Panc1 (cell line): ENCODE measurements at regions not wholly inside any gene's neighbourhood (a gene's known extent, or its start where the extent isn't known, plus 50 kb on each side); places are given as distances from the start of the nearest gene placed in this dataset.
"Not testable (repeated sequence)": the region's sequence is repeated elsewhere in the genome, so short reads cannot be mapped to it uniquely, and the experiment has no call there.

Experiments used
- ATAC-seq: fragments of 200-7000 bp; cut with Tn5 transposase; 2 replicates; pipeline ENCODE4 v1.9.1; 2020; ENCODE audit warnings: mild to moderate bottlenecking, moderate library complexity
- BruUV-seq: library from RNA; stranded (reverse); fragments of 400-500 nt; replicated peaks from 2 replicates; lab custom pipeline; 2021; lab: Mats Ljungman, UMichigan
- CTCF ChIA-PET: fragments of 300-600 bp; sonication (Branson Sonifier 250); formaldehyde crosslinking; loops from one replicate; lab custom pipeline; 2022; ENCODE audit warnings: antibody characterized with exemption; lab: Charles Lee
- POLR2A ChIA-PET: fragments of 300-600 bp; sonication (Branson Sonifier 250); formaldehyde crosslinking; loops from one replicate; lab custom pipeline; 2022; ENCODE audit warnings: antibody characterized with exemption; lab: Charles Lee
- DNase-seq: peaks from one replicate; pipeline ENCODE4 v3.0.0-alpha.2; 2010; ENCODE audit warnings: low read depth, low spot score
- H3K27ac ChIP-seq: 2 replicates; pipeline ENCODE4 v1.5.1; 2011; ENCODE audit warnings: mild to moderate bottlenecking, low read length, inconsistent platforms
- H3K27me3 ChIP-seq: fragments of 200-500 bp; sonication (Bioruptor generic); 2 replicates; pipeline ENCODE4 v1.6.0; 2014; ENCODE audit warnings: low read length, inconsistent platforms; ENCODE audit not compliant: control insufficient read depth, insufficient read depth
- H3K36me3 ChIP-seq: fragments of 200-500 bp; sonication (Bioruptor generic); 2 replicates; pipeline ENCODE4 v1.5.1; 2014; ENCODE audit warnings: inconsistent platforms, mild to moderate bottlenecking, low read length, moderate library complexity; ENCODE audit not compliant: control insufficient read depth, insufficient read depth
- H3K4me1 ChIP-seq: 2 replicates; pipeline ENCODE4 v1.5.1; 2011; ENCODE audit warnings: inconsistent platforms, mild to moderate bottlenecking, low read length, moderate library complexity; ENCODE audit not compliant: control insufficient read depth, insufficient read depth
- H3K4me3 ChIP-seq, 2 experiments: 2 replicates each; pipeline ENCODE4 v1.5.1; 2011 to 2012; ENCODE audit warnings: low read depth in 2 of 2, low read length in 2 of 2, mild to moderate bottlenecking in 2 of 2, inconsistent platforms in 1 of 2, moderate library complexity in 1 of 2
- H3K9me3 ChIP-seq: fragments of 200-500 bp; sonication (Bioruptor generic); 2 replicates; pipeline ENCODE4 v1.5.1; 2014; ENCODE audit warnings: low read depth, mild to moderate bottlenecking, inconsistent platforms, low read length, moderate library complexity; ENCODE audit not compliant: control insufficient read depth, insufficient read depth
- CTCF ChIP-seq: fragments of 450-650 bp; IDR thresholded peaks from 2 replicates; pipeline ENCODE4 v1.5.1; 2017; ENCODE audit warnings: mild to moderate bottlenecking
- POLR2AphosphoS5 ChIP-seq: IDR thresholded peaks from 2 replicates; pipeline ENCODE4 v1.6.1; 2012; ENCODE audit warnings: mild to moderate bottlenecking, low read depth, low read length, moderate library complexity
- REST ChIP-seq, 2 experiments: IDR thresholded peaks; 2 replicates each; pipeline ENCODE4 v1.6.1; 2011 to 2012; ENCODE audit warnings: low read depth in 2 of 2, control low read depth in 1 of 2, low read length in 1 of 2, mild to moderate bottlenecking in 1 of 2, moderate library complexity in 1 of 2; ENCODE audit not compliant: insufficient read depth in 1 of 2
- SIN3A ChIP-seq: IDR thresholded peaks from 2 replicates; pipeline ENCODE4 v1.6.1; 2012; ENCODE audit warnings: low read depth, mild to moderate bottlenecking, low read length, moderate library complexity, borderline replicate concordance; ENCODE audit not compliant: insufficient read depth
- TCF7L2 ChIP-seq: IDR thresholded peaks from 2 replicates; pipeline ENCODE4 v1.6.1; 2011; ENCODE audit warnings: mild to moderate bottlenecking, low read depth, low read length, inconsistent platforms
- in situ Hi-C: cut with HindIII; loops from 2 replicates; pipeline ENCODE4 v1.10.0; 2016; ENCODE audit warnings: low sequenced_read_pairs, low pct_unique_long_range_greater_than_20kb
- intact Hi-C: fragments of 100-400 bp; cut with micrococcal nuclease; formaldehyde crosslinking; loops from one replicate; pipeline ENCODE4 v1.10.0; 2022; ENCODE audit not compliant: unreplicated experiment

- ATAC-seq (no peak), DNase-seq (no peak)
- Histone ChIP-seq H3K27me3 (no peaks in the 10 kb centered on the region), H3K9me3 (no peaks in the 10 kb centered on the region), H3K36me3 (no peaks in the 10 kb centered on the region), H3K4me3 (no peak overlapping the region), H3K4me1 (no peaks in the 10 kb centered on the region), H3K27ac (no peak overlapping the region)
- ChIA-PET POLR2A (no interaction called here), CTCF (no interaction called here)
- TF ChIP-seq POLR2AphosphoS5 (no peak), CTCF (no peak), TCF7L2 (no peak), SIN3A (no peak), REST (IDR thresholded peaks at IDR 0.05; ENCODE audit: insufficient read depth in 1 of 2, low read depth in 2 of 2, low read length in 1 of 2) (no peak)
- intact Hi-C loops (no loop called here), in situ Hi-C loops (no loop called here)
- no TSS peak for BruUV-seq
Measured at GRCh38 chr9:19876569-19877316, 87.9 kb upstream of the SLC24A2 start.

- Histone ChIP-seq H3K27ac (no peak overlapping the region), H3K36me3 (no peaks in the 10 kb centered on the region), H3K9me3 (no peaks in the 10 kb centered on the region), H3K27me3 (no peaks in the 10 kb centered on the region), H3K4me3 (no peak overlapping the region), H3K4me1 (no peaks in the 10 kb centered on the region)
- TF ChIP-seq TCF7L2 (no peak), POLR2AphosphoS5 (no peak), CTCF (no peak), SIN3A (no peak), REST (IDR thresholded peaks at IDR 0.05; ENCODE audit: insufficient read depth in 1 of 2, low read depth in 2 of 2, low read length in 1 of 2) (no peak)
- no peak for DNase-seq
- BruUV-seq, result no TSS peak
- intact Hi-C loops, result no loop called here
- ChIA-PET CTCF (no interaction called here), POLR2A (no interaction called here)
- in situ Hi-C loops, result no loop called here
- ATAC-seq, result no peak
Measured at GRCh38 chr9:19875291-19875920, 86.6 kb upstream of the SLC24A2 start.

- H3K36me3 ChIP-seq, H3K4me3 ChIP-seq, POLR2A ChIA-PET, H3K9me3 ChIP-seq, DNase-seq, CTCF ChIA-PET, ATAC-seq, H3K27ac ChIP-seq, H3K27me3 ChIP-seq, intact Hi-C loops, in situ Hi-C loops, H3K4me1 ChIP-seq, BruUV-seq: not testable (repeated sequence)
Measured at GRCh38 chr9:19873188-19873587, 84.4 kb upstream of the SLC24A2 start.
